ENCODE measurements at regions not wholly inside any gene's neighbourhood (a gene's known extent, or its start where the extent isn't known, plus 50 kb on each side); places are given as distances from the start of the nearest gene placed in this dataset.

DNA sequence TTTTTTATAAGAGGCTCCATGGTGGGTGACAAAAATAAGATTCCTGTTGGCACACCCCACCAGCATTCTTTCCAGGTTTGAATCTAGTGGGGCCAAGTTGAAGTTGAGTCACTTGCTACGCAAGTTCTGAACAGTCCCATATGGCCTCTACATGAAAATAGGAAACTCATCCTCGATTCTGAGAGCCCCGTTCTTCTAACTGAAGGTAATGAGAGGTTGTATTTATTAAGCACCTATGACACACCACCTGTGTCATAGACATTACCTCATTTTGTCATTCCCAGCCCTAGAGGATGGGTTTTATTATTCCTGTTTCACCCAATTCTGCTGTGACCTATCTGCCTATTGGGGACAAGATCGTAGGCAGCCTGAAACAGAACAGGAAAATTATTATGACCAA lies 131.7 kb downstream of the ACTL7B start:
- FAIRE-seq (no peak), DNase-seq (ENCODE audit: low spot score) (no peak)

DNA sequence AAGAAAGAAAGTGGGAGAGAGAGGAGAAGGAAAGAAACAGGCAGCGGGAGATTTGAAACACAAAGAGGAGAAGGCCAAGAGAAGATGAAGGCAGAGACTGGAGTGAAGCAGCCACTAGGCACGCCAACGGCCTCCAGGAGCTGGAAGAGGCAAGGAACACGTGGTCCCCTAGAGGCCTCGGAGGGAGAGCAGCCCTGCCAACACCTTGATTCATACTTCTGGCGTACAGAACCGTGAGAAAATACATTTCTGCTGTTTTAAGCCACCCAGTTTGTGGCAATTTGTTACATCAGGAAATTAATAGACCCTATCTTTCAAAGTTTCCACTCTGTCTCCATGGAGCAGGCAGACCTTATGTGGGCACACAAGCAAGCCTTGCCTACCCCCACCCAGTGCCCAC lies 133.4 kb downstream of the ACTL7B start:
- FAIRE-seq (no peak), DNase-seq (ENCODE audit: low spot score) (no peak)

DNA sequence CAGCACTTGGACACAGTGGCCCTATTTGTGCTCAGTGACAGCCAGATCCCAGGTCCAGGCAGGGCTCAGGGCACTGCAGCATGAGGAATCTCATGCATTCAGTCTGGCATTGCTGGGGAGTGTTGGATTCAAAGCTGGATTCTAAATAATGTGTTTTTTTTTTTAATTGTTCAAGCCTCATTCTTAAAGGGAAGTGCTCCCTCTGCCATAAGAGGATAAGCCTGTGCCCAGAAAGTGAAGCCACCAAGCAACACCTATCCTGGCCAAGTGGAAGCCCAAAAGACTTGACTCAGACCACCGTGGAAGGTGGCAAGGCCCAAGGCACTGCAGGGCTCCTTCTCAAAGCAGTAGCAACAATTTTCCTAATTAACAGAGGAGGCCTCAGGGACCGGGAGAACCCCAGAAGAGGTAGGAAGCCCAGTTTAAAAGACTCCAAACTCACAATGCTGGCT lies 135.6 kb downstream of the ACTL7B start:
- no peak for FAIRE-seq

DNA sequence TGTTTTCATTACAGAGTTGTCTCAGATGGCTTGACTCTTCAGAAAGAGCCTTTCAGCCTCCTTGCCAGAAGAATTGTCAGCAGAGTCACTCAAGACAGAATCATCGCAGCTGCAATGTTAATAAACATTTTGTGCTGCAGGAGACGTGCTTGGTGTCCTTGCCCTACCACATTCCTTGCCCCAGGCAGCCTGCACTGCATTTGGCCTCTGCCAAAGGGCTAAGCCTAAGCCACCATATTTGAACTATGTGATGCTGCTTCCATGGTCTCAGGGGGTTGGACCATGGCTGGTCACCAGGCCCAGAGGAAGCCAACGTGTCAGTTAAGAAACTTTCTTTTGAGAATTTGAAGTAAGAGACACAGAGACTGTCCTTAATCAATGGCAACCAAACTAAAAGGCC lies 145.4 kb downstream of the ACTL7B start:
- DNase-seq (ENCODE audit: low spot score) (no peak), FAIRE-seq (no peak)

More for the DNA sequence above, 135.6 kb downstream of the ACTL7B start:
- DNase-seq (ENCODE audit: low spot score): no peak

DNA sequence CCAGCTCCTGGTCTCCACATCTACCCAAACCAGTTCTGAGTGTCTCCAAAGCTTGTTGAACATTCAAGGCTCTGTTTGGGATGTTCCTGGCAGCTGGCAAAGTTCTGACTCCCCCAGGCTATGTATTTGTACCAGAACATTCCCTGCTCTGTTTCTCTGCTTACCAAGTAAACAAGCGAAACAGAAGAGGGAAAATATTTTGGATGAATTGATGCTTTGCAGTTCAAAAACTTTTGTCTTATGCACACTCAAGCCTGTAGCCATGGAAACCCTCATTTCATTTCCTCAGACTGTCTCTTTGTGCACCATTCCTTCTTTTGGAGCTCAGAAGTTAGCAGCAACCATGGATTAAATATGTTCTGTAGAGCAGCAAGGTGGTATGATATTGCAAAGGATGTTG lies 145.8 kb downstream of the ACTL7B start:
- DNase-seq (ENCODE audit: low spot score) (no peak), FAIRE-seq (no peak)

DNA sequence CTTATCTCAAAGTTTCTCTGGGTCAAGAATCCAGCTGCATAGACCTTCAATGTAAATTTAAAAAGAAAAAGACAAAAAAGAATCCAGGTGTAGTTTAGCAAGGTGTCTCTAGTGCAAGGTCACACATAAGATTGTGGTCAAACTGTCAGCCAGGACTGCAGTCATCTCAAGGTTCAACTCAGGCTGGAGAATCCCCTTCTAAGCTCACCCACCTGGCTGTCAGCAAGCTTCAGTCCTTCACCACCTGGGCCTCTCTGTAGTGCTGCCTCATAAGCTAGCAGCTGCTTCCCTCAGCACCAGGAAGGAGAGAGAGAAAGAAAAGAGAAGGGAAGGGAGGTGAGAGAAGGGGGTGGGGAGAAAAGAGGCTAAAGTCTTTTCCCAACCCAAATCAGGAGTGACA lies 146.7 kb downstream of the ACTL7B start:
- FAIRE-seq: no peak
- DNase-seq (ENCODE audit: low spot score): no peak

DNA sequence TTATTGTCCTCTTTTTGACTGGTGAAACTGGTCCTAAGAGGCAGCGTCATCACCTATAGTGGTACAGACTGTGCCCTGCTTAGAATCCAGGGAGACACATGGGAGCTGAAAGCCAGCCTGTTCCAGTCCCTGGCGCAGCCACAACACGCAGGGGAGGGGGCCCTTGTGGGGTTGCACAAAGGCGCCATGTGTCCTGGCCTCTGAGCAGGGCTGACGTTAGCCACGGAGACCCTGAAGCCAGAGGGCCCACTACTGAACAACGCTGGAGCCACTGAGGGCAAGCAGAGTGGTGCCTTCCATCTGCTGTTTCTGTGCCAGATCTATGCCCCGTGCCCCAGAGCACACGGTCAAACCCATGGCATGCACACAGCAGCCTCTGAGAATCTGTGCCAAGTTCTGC lies 147.3 kb downstream of the ACTL7B start:
- FAIRE-seq: no peak
- no peak for DNase-seq (ENCODE audit: low spot score)

DNA sequence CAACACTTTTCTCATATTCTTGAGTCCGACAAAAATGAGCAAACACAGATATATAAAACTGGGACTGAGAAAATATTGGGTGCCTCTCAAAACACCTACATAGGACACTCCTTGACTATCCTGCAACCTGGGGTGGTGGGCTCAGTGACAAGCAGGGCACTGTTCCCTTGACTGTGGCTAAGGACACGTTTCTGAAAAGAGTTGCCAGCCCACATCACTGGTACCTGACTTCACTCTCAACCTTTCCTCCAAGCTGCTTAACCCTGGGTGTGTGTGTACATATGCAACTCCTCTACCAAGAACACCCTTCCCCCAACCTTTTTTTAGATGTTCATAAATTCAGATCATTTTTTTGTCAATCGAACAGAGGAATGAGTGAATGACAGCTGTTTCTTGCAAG lies 148.7 kb downstream of the ACTL7B start:
- DNase-seq (ENCODE audit: low spot score) (no peak), FAIRE-seq (no peak)

DNA sequence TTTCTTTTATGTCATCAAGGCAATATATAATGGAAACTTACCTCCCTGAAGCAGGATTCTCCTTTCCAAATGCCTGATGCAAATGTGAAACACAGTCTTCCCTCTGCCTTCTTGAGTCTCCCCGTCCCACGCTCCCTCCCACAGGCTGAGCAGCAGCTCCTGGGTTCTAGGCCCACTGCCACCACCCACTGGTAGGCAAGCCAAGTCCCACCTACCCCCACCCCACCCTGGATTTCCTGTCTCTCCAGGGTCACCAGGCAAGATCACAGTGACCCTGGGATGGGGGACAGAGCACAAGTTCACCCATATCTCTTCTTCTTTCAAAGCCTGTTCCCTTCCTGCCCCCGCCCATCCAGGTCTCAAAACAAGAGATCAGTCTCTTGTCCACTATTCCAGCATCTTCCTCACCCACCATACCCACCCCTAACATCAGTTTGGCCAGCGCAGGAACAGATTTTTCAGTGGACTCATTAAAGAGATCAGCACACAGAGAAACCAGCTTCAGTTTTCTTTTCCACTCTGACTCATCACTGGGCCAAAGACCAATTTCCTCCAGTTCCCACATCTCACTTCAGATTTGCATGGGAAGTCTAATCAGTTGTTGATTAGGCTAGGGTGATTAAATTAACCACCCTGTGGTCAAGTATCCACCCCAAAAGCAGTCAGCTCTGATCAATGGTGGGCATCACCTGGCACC lies 151.5 kb downstream of the ACTL7B start:
- FAIRE-seq (no peak), DNase-seq (ENCODE audit: low spot score) (no peak)

DNA sequence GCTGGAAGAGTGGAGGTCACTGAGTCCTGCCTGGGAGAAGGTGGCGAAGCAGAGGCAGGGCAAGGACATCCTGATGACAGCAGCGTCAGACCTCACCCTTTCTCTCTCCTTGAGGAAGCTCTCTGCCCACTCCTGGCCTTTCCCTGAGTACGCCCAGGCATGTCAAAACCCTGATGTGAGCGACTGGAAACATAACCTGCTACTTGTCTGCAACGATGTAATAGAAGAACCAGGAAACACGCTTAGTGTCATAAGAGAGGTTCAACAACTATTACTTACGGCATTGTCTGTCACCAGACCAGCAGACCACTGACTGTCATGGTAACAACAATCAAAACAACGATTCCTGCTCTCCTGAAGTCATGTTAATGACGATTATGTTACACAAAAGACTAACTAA lies 152.4 kb downstream of the ACTL7B start:
- DNase-seq (ENCODE audit: low spot score): no peak
- FAIRE-seq: no peak

DNA sequence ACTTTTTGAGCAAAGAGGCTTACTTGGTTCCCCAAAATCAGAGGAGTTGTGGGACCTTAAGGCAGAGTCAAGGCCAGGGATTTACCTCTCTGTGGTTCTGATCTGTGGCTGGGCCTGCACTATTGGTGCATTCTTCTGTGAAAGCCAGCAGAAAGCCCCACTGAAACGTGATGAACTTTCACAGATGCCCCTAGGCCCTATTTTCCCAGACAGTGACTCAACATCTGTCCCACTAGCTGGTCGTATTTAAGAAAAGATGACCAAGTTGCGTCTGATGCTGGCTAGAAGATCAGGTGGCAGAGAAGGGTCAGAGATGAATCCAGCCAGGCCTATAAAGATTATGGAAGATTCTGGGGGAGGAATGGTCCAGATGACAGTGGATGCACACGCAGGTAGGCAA lies 153.1 kb downstream of the ACTL7B start:
- no peak for DNase-seq (ENCODE audit: low spot score)
- FAIRE-seq: no peak

DNA sequence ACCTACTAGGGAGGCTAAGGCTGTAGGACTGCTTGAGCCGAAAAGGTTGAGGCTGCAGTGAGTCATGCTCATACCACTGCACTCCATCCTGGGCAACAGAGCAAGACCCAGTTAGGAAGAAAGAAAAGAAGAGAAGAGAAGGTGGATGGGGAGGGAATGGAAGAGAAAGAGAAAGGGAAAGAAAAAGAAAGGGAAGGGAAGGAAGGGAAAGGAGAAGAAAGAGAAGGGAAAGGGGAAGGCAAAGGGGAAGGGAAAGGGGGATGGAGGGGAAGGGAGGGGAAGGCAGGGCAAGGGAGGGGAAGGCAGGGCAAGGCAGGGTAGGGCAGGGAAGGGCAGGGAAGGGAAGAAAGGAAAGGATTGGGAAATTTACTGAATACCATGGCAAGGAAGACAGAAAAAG lies 157.0 kb downstream of the ACTL7B start:
- FAIRE-seq (no peak), DNase-seq (ENCODE audit: low spot score) (no peak)

DNA sequence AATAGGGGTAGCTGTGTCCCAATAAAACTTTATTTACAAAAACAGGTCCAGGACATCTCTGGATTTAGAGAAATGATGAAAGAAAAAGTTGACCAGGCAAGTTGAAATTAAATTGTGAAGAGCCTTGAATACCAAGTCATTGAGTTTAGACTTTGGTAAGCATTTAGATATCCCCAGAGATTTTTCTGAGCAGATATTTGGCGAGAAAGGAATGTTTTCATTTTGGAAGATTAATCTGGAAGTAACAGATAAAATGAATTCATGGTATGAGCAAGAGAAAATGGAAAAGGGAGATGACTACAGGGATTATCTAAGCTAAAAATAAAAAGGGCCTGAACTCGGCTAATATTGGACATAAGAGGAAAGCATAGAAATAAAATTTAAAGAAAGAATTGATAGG lies 157.6 kb downstream of the ACTL7B start:
- no peak for FAIRE-seq
- no peak for DNase-seq (ENCODE audit: low spot score)

DNA sequence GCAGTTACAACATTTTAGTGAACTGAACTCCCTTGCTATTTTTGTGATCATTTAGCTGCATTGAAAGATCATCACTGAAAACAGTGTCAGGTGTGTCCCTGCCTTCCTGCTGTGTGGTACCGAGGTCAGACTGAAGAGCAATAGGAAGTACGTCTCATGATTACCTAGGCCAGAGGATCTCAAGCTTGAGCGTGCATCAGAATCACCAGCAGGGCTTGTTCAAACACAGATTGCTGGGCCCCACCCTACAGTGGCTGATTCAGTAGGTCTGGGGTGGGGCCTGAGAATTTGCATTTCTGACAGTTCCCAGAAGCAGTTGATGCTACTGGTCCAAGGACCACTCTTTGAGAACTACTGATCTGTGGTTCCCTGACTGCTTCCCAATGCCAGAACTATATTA lies 159.6 kb downstream of the ACTL7B start:
- no peak for FAIRE-seq
- no peak for DNase-seq (ENCODE audit: low spot score)

DNA sequence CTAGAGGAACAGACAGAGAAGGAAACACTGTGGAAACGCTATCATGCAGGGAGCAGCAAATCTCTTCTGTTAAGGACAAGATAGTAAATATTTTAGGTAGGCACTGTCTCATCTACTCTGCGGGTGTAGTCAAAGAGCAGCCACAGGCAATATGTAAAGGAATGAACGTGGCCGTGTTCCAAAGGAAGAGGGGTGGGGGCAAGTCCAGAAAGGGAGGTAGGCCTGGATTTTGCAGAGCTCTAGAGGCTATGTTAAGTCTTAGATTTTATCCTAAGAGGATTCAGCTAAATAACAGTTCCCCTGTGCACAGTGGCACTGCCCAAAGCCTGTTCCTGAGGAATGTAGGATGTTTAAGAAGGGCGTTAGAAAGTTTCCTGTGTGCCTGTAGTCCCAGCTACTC lies 161.6 kb downstream of the ACTL7B start:
- FAIRE-seq (no peak), DNase-seq (ENCODE audit: low spot score) (no peak)

DNA sequence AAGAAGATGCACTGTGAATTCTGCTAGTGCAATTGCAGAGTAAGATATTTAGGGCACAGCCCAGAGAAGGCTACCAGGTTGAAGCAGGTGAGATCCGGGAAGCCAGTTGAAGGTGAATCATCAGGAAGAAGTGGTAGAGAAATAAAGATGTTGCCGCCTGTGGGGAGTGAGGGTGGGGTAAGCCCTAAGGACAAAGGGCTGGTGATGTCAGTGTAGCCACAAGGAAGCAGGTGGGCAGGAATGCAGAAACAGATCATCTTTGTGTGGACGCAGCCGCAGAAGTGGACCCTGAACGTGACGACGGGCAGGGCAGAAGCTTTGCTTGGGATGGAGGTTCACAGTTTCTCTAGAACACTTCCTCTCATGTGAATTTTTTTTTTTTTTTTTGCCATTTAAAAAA lies 164.2 kb downstream of the ACTL7B start:
- FAIRE-seq (no peak), DNase-seq (ENCODE audit: low spot score) (peak; percentile 71)

DNA sequence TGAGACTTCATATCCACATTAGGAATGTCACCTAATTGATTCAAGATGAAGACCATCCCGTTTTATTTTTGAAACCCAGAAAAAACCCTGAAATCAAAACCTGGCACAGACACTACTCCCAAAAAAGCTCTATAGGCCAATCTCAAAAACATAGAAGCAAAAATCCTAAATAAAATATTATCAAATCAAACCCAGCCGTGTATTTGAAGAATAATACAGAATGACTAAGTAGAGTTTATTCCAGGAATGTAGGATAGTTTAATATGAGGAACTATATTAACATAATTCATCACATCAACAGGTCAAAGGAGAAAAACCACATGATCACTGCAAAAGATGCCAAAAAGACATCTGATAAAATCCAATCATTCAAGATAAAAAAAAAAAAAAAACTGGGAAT lies 167.1 kb downstream of the ACTL7B start:
- no peak for DNase-seq (ENCODE audit: low spot score)
- no peak for FAIRE-seq

DNA sequence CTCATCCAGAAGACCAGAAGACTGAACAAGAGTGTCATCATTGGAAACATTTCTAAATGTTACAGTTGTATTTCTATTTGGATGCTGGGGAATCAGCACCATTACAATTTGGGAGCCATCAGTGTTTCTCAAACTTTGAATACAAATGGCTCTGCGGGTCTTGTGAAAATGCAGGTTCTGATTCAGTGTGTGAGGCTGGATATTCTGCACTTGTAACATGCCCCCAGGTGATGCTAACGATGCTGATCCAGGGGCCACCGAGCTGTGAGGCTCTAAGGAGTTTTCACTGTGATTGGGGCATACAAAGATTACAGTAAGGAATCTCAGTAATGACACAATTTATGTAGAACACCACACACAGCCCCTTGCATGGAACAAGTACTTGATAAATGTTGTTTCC lies 167.7 kb downstream of the ACTL7B start:
- no peak for DNase-seq (ENCODE audit: low spot score)
- no peak for FAIRE-seq

DNA sequence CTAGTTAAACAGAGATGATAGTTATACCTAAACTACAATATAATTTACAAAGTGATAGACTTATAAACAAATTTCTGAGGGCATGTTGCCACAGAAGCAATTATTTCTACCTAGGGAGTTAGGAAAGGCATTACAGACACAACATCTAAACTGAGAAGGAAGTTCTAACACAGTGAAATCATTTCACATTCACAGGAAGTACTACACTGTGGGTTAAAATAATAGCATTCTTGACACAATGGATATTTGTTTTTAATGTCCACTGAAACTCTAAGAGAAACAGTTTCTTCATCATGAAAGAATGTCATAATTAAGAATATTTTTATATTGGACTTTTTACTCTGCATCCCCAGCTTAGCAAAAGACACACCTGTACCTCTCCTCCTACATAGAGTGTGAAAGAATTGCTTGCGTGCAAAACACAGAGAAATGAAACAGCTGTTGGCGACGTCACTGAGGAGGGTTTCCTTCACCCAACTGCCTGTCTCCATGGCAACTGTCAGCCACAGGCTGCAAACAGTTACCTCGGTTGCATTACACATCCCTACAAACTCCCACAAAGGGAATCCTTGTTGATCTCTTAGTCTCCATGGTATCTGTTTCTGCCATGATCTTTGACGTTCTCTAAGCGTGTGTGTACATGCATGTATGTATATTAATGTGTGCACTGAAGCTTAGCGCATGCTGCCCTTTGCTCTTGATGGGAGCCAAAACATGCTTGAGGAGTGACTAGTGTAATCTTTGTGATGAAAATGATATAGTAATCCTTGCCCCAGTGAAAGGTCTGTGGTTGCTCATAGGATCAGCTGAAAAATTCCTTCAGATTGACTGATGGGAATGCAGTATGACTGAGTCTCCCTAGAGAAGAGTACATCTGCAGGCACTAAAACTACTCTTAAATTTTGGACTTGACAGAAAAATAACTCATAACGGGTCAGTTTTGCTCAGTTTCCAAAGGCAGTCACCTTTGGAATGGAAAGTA lies 168.5 kb downstream of the ACTL7B start:
- FAIRE-seq (no peak), DNase-seq (ENCODE audit: low spot score) (no peak)

DNA sequence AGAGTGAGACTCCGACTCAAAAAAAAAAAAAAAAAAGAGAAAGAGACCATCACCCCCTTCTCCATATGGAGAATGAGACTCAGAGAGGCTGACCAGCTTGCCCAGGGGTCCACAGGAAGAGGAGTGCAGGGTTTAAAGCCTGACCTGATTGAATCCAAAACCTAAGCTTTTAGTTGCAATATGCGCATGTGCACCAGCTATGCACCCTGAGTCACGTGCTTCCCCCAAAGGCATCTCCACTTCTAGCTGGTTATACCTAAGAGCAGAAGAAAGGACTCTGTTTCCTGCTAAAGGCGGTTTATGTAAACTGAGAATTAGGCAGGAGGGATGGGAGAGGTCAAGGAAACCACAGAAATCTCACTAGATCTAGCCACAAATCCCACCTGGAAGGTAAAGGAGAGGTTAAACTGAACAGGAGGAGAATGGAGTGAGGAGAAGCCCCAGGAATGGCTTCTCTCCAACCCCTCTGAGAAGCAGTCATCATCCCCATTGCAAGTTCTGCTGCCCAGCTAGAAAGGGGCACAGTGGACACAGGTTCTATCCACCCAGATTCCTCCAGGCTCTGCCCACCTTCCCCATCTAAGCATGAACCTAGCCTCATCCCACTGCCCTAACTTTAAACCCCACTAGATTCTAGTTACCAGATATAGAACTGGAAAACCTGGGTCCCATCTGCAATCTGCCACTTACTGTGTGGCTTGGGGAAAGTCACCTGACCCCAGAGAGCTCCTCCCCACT lies 171.3 kb downstream of the ACTL7B start:
- FAIRE-seq: no peak
- DNase-seq (ENCODE audit: low spot score): no peak

DNA sequence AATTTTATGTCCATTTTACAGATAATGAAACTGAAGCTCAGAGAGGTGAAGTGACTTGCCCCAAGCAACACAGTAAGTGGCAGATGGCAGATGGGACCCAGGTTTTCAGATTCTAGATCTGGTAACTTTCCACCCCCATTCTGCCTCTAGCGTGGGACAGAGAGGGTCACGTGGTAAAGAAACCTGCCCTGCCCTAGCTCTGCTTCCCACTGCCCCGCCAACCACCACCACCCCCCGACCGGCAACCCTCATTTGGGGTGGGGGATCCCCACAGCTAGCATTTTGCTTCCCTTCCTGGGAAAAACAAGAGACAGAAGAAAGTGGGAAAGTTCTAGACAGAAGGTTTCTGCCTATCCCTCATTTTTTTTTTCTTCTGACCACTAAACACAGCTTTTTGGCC lies 172.5 kb downstream of the ACTL7B start:
- FAIRE-seq: no peak
- no peak for DNase-seq (ENCODE audit: low spot score)

All from urothelium cell line (cell line).